CD4-positive, alpha-beta T cell treated with Interleukin-10 for 1 hour (primary cell): ENCODE measurements at regions not wholly inside any gene's neighbourhood (a gene's known extent, or its start where the extent isn't known, plus 50 kb on each side); places are given as distances from the start of the nearest gene placed in this dataset.
"Not testable (repeated sequence)": the region's sequence is repeated elsewhere in the genome, so short reads cannot be mapped to it uniquely, and the experiment has no call there.

Experiments used
- DNase-seq: peaks from one replicate; pipeline ENCODE4 v3.0.0-alpha.2; 2020

GRCh38 chr10:118968482-118968881 is 61.0 kb upstream of the NANOS1 start:
- no peak for DNase-seq

DNA sequence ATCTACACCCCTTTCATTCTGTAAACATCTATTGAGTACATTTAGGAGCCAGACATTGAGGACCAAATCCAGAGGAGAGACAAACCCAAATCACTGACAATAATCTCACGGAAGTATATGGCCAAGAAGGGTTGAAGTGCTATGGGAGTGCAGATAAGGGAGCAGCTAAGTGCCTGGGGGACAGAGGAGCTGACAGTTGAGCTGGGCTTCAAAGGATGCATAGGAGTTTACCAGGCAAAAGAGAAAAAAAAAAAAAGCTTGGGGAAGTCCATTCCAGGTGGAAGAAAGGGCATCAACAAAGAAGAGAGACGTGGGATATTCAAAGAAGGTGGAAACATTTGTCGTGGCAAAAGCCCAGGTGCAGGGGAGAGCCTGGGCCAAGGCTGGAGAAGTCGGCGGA is 60.5 kb upstream of the NANOS1 start:
- no peak for DNase-seq

DNA sequence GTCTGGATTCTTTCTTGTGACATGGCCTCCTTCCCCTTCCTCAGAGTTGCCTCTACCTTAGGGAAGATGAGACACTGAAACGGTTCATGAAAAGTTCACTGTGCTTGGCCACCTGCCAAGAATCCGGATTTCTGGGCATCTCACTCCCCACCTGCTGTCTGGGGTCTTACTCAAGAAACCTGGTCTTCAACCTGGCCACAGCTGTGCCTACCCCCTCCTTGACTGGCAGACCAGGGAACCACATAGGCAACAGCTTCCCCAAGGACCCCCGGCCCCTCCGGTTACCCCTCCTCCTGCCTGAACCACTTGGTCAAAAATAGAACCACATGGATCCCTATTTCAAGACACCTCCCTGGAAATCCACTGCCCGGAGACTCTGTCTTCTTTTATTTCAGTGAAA is 58.7 kb upstream of the NANOS1 start:
- DNase-seq: no peak

GRCh38 chr10:118971187-118971586 is 58.3 kb upstream of the NANOS1 start:
- DNase-seq: no peak

DNA sequence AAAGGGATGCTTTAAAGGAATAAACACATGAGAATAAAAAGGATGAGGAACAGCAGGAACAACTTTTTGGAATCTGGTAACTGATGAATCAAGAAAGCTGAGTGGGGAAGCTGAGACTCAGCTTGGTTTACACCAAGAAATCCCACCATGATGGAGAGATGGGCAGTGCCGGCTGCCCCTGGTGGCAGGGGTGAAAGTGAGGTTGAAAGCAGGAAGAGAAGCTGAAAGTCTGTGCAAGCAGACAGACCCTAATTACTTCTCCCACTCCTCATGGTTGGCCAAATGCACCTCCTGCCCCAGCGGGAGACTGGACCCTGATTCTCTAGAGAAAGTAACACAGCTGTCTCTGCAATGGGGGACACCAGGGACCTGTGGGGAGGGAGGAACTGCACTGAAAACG is 57.6 kb upstream of the NANOS1 start:
- DNase-seq: no peak

DNA sequence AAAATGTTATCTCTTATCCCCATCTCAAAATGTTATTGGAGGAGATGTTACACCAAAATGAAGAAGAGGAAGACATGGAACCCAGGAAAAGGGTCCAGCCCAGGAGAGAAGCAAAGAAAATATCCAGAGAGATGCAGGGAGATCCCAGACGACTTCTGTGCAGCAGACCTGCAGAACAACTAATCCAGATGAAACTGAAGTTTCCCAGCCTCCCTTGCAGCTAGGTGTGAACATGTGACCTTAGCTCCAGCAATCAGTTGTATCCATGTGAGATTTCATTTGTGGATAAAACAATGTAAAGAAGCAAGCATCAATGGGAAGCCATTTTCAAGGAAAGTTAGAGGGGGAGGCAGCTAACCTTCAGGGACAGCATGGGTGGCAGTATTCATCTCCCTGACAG is 55.8 kb upstream of the NANOS1 start:
- no peak for DNase-seq

DNA sequence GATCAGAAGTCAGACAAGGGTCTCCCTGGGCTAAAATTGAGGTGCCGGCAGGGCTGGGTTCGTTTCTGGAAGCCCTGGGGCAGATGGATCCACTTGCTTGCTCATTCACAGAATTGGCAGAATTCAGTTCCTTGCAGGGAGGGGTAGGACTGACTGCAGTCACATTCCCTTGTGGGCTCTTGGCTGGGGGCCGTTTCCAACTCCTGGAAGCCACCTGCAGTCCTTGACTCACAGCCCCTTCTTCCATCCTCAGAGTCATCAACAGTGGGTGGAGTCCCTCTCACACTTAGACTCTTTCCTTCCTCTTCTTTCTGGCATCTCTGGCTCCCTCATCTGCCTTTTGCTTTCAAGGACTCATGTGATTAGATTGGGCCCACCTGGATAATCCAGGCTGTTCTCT is 54.6 kb upstream of the NANOS1 start:
- DNase-seq: no peak

GRCh38 chr10:118976219-118976618 is 53.3 kb upstream of the NANOS1 start:
- not testable (repeated sequence) for DNase-seq

DNA sequence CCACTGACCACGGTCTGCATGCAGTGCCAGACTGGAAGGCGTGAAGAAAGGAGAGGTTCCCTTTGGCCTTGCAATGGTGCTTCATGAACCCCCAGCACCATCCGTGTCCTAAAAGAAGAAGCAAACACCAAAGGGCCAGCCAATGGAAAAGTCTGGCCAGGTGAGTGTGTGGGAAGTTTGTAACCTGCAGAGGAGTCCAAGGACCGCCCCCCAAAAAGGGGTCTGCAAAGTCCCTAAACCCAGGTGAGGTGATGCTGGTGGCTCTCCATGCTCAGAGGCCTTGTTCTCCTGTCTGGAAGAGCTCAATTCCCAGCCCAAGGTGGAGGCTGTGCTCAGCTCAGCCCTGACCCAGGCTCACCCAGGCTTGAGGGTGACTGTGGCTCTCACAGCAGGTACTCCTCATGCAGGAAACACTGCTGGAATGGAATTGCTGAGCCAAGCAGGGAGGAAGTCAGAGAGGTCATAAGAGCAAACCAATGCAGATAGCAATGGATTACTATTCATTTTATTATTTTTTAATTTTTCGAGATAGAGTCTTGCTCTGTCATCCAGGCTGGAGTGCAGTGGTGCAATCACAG is 52.4 kb upstream of the NANOS1 start:
- DNase-seq: no peak

GRCh38 chr10:118977835-118978234 is 51.7 kb upstream of the NANOS1 start:
- no peak for DNase-seq

GRCh38 chr10:118978316-118978997 is 51.1 kb upstream of the NANOS1 start:
- DNase-seq: no peak

GRCh38 chr10:118978998-118979350 is 50.5 kb upstream of the NANOS1 start:
- no peak for DNase-seq

DNA sequence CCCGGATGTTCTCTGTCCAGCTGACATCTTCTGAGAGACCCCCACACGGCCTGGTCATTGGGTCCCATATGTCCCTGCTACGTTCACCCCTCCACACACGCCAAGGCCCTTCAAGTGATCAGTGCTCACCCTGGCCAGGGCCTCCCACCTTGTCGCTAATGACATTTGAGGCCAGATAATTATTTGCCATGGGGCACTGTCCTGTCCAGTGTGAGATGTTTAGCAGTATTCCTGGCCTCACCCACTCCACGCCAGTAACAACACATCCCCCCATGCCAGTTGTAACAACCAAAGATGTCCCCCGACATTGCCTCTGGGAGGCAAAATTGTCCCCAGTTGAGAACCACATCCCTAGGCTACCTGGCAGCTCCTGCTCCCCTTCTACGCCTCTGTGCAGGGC is 49.9 kb upstream of the NANOS1 start:
- no peak for DNase-seq
